C4-2B (cell line): ENCODE measurements at regions not wholly inside any gene's neighbourhood (a gene's known extent, or its start where the extent isn't known, plus 50 kb on each side); places are given as distances from the start of the nearest gene placed in this dataset.

ENCODE experiments used
- H3K27ac ChIP-seq: fragments of 450-650 bp; 2 replicates; pipeline ENCODE4 v1.5.1; 2017
- ZFX ChIP-seq: fragments of 450-650 bp; IDR thresholded peaks from 2 replicates; pipeline ENCODE4 v1.6.1; 2017
- TF ChIP-seq, protein P1 (sequence below): fragments of 450-650 bp; conservative IDR thresholded peaks from 2 replicates; pipeline ENCODE4 v1.5.1; 2017; ENCODE audit warnings: mild to moderate bottlenecking

DNA sequence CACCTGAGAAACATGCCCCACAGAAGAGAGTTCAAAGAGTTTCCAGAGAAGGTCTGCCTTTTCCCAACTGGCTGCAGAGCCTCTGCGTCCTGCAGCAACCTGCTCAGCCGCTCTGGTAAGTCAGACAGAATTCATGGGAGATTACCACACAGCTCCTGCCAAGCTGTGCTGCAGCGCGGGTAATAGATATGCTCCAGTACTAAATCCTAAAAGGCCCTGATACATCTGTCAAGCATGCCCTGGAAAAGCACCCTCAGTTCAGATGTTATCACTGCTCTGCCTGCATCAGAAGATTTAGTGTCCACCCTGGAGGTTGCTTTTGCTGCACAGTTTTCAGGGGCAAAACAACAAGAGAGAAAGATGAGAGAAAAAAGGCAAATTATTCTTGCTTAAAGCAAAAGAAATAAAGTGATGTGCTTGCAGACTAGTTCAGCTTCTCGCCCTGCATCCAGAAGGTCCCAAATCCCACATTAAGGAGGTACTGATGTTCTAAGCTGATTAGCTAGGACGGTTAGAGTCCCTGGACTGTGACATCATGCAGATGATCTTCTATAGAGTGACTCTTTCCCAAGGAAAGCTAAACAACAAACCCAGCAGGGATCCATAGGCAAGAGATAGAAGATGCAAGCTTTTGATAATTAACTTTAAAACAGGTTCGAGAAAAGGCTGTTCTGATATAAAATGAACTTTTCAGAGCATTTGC lies 488.6 kb downstream of the BCL11A start:
- TF ChIP-seq ZFX, result no peak
- TF ChIP-seq, protein P1, sequence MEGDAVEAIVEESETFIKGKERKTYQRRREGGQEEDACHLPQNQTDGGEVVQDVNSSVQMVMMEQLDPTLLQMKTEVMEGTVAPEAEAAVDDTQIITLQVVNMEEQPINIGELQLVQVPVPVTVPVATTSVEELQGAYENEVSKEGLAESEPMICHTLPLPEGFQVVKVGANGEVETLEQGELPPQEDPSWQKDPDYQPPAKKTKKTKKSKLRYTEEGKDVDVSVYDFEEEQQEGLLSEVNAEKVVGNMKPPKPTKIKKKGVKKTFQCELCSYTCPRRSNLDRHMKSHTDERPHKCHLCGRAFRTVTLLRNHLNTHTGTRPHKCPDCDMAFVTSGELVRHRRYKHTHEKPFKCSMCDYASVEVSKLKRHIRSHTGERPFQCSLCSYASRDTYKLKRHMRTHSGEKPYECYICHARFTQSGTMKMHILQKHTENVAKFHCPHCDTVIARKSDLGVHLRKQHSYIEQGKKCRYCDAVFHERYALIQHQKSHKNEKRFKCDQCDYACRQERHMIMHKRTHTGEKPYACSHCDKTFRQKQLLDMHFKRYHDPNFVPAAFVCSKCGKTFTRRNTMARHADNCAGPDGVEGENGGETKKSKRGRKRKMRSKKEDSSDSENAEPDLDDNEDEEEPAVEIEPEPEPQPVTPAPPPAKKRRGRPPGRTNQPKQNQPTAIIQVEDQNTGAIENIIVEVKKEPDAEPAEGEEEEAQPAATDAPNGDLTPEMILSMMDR, result no peak
- H3K27ac ChIP-seq, result no peak overlapping the region

DNA sequence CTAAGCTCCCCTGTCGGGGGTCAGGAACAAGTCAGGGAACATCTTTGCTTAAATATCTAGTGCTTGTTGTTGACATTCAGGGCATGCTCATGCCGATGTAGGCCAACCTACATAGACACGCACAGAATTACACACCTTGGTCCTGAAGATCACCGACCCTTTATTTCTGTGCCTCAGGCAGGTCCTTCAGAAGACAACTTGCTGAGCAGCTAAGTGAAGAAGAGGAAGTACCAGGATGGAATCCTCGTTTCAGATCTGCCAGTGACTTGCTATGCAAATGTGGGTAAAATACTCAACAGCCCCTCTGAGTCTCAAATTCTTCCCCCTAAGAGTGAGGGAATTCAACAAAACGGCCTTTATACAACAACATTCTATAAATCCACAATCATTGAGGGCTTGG lies 494.7 kb downstream of the BCL11A start:
- TF ChIP-seq, protein P1, result no peak
- no peak for TF ChIP-seq ZFX
- H3K27ac ChIP-seq, result no peak overlapping the region

DNA sequence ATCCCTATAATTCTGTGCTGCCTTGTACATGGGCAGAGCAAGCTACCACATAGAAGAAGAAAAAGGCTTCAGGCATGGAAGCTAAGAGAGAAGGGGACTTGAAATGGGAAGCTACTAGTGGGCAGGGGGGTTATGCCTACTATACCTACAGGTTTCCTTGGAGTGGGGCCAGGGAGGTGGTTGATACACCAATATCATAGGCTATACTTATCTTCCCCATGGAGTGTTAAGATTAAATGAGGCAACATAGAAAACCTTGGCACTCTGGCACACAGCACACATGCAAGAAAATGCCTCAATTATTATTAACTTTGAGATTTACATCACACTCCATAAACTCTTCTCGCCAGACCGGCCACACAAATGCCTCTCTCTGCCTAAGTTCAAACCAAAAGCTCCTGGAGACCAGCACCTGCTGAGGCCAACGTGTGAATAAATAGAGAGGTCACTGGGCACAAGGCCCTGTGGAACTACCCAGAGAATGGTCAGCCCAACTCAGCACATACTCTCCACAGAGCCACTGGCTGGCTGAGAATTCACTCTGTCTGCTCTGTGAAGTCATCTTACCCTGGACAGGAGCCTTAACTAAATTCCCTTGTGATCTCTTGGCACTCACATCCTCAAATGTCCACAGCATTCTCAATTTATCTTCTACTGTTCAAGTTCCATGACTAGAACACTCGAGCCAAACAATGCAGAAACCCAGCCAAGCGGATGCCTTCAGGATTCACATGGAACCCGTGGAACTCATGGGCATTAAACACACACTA lies 498.7 kb downstream of the BCL11A start:
- H3K27ac ChIP-seq, result no peak overlapping the region
- TF ChIP-seq ZFX, result no peak
- TF ChIP-seq, protein P1, result no peak

DNA sequence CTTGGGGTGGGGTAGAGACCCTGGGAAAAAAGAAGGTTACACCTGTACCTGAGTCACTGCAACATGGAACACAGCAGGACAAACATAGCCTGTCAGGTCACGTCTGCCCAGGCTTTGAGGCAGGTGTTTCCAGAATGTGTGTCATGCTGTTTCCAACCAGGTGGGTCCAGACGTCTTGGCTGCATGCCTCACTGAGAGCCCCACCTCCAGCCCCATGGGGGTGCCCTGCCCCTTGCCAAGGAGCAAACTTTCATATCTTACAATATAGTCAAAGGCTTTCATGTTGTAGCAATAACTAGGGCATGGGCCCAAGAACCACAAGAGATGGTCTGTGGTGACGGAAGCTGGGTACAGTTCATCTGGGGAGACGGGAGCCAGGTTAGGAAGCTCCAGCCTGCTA lies 499.7 kb downstream of the BCL11A start:
- no peak overlapping the region for H3K27ac ChIP-seq
- no peak for TF ChIP-seq ZFX
- TF ChIP-seq, protein P1, result no peak

DNA sequence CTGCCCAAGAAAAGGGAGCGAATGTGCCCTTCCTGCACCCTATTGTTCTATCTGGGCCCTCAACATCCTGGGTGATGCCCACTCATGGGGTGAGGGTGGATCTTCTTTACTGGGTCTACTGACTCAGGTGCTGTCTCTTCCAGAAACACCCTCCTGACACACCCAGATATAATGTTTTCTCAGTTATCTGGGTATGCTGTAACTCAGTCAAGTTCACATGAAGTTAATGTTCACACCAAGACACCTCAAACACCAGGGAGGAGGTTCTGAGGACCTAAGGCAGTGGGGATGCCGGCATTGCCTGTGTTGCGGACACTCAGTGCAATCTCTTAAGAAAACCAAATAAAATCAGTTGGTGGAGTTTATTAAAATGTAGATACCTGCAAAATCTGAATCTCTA lies 500.9 kb downstream of the BCL11A start:
- TF ChIP-seq ZFX, result no peak
- TF ChIP-seq, protein P1, result no peak

DNA sequence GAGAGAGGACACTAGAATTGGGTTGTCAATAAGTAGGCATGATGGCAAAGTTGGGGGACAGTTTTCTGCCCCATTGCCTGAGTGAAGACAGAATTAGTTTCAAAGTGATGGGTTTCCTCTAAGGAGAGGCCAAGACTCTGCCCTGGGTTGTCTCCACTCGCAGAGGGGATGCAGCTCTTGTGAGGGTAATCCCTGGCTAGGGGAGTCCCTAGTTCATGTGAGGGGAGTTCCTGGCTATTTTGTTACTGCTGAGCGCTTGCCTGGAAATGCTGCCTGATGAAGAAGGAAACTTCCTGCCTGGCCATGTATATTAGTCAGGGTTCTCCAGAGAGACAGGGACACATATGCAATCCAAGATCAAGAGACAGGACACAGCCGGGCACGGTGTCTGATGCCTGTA lies 501.5 kb downstream of the BCL11A start:
- TF ChIP-seq, protein P1, result no peak
- TF ChIP-seq ZFX, result no peak
- no peak overlapping the region for H3K27ac ChIP-seq

More for the DNA sequence above, 500.9 kb downstream of the BCL11A start:
- no peak overlapping the region for H3K27ac ChIP-seq

DNA sequence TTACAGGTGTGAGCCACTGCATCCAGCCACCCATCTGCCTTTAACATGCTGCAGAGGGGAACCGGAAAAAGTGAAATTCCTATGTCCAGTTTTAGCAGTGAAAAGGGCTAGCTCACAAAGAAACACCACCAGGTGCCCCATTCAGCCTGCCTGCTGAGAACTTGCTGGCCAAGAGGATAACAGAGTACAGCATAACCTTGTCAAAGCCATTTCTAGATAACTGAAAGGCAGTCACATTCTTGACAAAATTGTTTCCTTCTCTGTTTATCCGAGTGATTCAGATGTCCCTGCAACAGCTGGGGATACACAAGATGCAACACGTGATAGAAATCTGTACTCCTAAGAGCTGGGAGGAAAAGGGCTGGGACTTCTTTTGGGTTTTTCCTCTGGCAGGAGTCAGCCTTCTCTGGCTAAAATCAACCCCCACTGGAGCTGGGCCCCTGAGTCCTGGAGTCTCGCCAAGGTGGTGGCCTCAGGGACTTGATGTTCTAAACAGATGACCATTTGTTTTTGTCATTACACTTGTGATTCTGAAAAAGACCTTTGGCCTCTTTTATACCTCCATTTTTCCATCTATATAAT lies 505.4 kb downstream of the BCL11A start:
- H3K27ac ChIP-seq, result no peak overlapping the region
- no peak for TF ChIP-seq ZFX
- TF ChIP-seq, protein P1, result no peak
